Mesenteric fat pad (tissue), 1 donor: ENCODE measurements at regions not wholly inside any gene's neighbourhood (a gene's known extent, or its start where the extent isn't known, plus 50 kb on each side); places are given as distances from the start of the nearest gene placed in this dataset.

Source experiments
- DNase-seq: peaks from one replicate; pipeline ENCODE4 v3.0.0-alpha.2; 2020; ENCODE audit warnings: low spot score
- donor health status: DM: yes; HTN: yes; CAD: no.

DNA sequence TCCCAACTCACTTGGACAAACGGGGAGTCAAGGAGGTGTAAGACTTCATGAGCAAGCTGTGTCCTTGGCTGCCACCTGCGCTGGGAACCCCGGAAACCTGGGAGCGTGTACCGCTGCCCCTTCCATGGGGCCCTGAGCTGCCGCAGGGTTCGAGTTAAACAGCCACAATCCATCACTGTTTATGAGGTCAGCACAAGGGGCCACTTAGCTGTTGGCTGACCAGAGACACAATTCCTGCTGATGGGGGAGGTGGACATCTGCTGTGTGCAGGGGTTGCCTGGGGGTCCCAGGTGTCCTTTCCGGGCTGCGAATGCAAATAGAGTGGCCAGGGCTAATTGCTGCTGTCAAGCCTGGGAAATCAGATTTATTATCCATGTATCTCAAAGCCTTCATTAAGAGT is 549.3 kb downstream of the BRD1 start:
- DNase-seq = no peak

DNA sequence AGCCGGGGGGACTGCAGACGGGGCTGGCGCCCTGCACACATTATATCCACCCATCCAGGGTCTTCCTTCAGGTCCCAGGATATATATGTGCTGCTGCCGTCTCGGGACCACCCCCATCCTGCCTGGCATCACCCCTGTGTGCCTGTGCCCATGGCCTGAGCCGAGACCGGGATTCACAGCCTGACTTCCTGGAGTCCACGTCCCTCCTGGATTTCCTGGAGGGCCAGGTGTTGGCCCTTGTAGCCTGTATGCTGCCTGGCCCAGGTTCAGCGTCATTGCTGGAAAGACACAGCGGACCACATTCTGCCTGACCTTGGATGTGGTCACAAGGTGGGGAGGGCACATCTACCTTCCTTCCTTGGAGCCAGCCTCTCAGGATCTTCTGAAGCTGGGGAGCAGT is 551.1 kb downstream of the BRD1 start:
- DNase-seq = no peak

DNA sequence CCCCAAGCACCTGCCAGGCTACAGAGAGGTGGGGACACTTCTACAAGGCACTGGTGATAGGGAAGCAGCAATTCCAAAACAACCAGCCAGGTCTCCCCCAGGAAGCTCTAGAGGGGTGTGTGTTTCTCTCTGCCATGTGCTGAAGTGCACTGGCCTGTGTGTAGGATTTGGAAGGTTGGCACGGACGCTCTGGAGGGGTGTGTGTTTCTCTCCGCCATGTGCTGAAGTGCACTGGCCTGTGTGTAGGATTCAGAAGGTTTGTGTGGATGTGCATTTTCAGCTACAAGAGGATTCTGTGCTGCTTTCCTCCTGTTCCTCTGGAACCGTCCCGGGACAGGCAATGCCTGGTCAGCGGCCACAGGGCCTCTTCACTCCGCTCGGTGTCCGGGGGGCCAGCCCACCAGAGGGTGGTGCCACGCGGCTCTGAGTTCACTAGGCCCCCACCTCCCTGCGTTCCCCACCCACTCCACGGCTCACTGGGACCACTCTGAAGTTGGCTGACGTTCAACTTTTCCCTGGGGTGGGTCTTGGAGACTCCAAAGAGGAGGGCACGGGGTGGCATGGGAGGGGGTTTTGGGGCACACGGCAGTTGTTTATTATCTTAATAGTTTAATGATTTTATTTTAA is 552.8 kb downstream of the BRD1 start:
- peak; percentile 62 for DNase-seq

DNA sequence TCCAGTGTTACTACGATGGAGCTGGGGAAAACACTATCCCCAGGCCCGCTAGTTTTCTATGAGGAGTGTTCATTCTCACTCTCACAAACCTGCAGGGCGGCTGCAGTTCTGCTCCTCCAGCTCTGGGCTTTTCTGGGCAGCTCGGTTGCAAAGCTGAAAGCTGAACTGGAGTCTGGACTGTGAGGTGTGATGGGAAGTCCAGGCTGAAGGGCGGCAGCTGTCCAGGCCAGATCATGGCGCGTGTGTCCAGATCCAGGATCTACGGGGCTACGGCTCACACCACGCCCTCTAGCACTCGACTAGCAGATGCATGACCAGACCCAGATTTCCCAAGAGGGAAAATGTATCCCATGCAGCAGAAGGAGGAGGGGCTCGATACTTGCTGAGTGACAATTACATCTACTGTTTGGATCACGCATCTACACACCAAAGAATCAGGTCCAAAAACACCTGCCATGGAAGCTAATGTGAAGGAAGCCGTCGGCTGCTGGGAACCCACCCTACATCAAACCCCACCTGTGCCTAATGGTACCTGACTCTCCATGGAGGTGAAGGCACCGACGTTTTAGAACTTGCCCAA is 555.0 kb downstream of the BRD1 start:
- peak; percentile 64 for DNase-seq

DNA sequence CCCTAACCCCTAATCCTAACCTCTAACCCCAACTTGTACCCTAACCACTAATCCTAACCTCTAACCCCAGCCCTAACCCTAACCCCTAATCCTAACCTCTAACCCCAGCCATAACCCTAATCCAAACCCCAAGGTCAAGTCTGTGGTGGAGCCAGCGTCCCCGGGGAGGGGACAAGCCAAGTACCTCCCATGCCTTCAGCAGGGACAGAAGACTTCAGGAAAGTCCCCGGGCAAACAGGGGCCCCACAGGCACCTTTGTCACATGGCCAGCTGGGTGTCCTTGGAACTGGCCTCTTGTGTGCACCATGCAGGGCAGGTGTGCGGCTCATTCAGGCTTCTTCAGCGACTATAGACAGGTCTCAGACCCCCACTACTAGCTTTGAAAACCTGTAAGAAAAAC is 555.8 kb downstream of the BRD1 start:
- peak; percentile 35 for DNase-seq

DNA sequence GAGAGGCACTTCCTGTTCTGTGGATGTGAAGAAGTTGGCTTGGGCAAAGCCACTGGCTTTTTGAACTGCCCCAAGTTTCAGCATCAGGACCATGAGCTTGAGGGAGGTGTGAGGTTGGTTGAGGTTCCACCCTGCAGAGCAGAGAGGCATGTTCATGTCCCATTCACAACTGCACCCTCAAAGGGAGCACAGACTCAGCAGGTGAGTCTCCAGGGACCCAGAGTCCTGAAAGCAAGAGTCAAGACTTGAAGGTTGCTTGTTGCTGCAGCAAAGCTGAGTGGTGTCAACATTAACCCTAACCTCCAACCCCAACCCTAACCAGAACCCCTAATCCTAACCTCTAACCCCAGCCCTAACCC is 556.3 kb downstream of the BRD1 start:
- no peak for DNase-seq

DNA sequence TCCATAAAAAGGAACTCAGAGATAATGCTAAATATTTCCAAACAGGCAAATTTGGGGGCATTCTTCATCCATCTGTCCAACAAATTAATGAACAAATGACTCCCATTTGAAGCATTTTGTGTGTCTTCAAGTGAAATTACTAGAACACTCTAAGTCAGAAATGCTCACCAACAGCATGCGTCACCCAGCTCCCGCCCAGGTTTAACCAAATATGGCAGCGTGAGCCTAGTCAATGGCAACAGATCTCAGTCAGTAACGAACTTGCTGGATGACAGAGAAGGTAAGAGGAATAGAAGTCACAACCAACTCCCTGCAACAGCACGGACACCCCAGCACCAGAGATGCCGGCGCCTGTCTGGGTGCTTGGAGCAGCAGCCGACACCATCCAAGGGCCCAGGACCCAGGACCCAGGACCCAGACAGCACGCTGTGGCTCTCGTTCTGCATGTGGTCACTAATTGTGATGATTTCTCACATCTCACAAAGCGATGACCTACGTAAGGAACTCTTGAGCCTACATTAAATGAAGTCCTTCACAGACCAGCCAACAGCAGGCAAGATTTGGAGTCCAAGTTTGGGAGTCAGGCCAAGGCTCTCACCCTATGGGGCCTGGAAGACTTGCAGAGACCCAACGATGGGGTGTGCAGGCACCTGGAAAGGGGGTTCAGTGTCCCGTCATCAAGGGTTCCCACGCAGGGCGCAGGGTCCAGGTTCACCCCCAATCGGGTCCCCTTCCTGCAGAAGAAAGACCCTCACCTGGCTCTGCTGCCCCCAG is 556.9 kb downstream of the BRD1 start:
- DNase-seq = peak; percentile 79

DNA sequence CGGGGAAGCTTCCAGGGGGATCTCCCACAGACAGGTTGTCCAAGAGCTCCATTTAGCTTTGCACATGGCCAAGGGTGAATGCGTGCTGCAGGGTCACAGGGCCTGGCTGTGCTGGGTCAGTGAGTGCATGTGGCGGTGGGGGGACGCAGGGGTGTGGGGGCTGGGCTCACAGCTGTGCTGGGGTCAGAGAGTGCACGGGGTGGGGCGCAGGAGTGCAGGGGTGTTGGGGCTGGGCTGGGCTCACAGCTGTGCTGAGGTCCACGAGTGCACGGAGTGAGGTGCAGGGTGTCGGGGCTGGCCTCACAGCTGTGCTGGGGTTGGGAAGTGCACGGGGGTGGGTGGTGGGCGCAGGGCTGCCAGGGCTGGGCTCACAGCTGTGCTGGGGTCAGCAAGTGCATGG is 557.7 kb downstream of the BRD1 start:
- peak; percentile 86 for DNase-seq

DNA sequence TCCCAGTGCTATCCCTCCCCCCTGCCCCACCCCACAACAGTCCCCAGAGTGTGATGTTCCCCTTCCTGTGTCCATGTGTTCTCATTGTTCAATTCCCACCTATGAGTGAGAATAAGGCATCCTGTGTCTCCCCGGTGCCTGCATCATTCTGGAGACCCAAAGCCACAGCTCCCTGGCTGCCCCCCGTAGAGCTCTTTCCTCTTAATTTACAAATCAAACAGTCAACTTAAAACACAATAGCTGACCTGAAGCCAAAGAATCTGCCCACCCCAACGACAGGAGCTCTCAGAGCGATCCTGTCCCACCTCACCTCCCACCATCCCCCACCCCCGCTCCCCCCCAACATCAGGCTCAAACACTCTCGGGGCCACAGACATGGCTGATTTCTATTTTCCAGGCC is 558.3 kb downstream of the BRD1 start:
- peak; percentile 14 for DNase-seq

DNA sequence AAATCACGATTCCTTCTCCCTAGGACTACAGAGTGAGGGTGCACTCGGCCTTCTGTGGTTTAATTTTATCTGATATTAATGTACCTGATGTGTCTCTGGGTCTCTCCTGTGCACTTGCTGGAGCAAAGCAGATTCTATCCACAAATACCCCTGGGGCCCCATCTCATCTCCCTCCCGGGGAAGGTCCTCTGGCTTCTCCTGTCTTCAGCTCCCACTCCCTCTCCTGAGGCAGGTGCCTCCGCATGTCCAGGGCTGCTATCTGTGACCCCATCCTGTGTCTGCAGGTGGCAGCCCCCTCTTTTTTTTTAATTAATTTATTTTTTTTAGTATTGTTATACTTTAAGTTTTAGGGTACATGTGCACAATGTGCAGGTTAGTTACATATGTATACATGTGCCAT is 558.7 kb downstream of the BRD1 start:
- DNase-seq = peak; percentile 20

DNA sequence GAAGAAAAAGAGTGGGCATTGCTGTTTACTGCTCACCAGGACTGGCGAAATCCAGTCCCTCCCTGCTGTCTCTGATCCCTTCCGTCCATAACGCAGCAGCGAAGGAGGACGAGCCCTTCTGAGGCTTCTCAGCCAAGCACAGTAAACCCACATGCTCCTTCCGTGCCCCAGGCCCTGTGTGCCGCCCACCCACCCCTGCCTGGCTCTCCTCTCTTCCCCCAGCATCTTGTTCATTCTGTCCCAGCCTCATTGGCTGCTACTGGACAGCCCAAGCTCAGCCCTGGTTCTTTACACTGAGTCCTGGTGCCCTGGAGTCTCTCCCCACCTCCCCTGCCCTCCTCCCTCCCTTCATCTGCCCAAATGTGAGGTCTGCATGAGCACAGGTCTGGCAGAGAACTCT is 559.7 kb downstream of the BRD1 start:
- peak; percentile 62 for DNase-seq

DNA sequence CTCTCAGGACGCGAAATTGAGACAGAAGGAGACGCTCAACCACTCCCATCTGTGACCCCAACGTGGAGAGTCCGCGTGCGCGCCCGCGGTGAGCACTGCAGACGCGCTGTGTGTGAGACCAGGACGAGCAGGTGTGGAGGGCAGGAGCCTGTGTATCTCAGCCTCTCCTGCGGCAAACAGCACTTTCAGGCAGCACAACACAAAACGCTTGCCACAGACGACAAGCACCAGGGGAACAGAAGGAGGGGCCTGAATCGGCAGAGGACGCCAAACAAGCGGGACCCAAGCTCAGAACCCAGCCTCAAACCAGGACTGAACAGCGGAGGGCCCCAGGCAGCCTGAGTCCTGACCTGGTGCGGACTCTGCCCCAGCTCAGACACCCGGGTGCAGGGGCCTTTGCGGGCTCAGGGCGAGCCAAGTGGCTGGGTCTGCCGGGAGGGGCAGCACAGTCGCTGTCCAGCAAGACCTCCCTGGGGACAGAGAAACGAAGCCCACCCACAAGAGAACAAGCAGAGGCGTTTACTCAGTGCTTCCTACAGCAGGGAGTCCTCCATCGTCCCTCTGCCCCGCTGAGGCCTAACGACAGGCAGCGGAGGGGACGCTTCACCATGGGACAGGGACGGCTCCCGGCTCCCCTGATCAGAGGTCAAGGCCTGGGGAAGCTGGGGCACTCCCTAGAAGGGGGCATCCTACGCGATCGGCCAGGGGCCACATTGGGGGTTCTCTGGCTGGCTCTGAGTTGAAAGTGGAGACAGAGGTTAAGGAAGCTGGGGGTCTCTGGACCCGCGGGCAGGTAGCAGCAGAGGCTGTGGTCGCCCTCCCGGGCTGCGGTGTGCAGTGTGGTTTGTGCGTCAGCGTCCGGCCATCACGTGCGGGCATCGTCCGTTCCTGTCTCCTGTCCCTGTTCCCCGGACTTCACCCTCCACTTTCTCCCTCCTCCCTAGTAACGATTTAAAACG is 560.8 kb downstream of the BRD1 start:
- DNase-seq = peak; percentile 84

DNA sequence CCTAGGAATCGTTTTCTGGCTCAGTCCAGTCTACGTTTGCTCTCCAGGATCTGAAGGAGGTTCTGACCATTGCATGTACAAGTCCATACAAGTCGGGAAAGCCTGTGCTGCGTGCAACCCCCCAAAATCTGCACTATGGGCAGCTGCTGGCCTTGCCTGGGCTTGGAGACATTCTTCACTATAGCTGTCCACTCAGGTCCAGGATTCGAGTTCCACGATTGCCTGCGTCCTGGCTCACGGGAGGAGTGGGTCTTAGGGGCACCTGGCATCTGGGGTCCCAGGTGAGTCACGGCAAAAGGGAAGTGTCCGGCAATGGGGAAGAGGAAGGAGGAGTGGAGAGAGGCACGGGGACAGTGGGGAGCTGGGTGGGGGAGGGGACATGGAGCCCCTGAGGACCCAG is 563.0 kb downstream of the BRD1 start:
- peak; percentile 49 for DNase-seq

DNA sequence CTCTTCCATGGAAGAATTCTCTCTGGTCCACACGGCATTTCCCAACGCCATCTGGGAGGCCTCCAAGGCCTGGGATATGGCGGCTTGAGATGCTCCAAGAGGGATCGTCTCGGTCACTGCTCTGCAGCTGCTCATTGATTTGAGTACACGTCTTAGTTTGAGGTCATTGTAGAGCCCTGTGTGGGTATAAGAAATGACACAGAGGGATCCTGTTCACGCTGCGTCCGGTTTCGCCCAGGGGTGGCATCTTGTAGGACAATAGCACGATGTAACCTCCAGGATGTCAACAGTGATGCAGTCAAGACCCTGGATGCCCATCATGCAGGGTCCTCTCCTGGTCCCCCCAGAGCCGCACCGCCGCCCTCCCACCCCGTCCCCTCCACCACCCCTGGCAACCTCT is 564.6 kb downstream of the BRD1 start:
- DNase-seq = peak; percentile 53

DNA sequence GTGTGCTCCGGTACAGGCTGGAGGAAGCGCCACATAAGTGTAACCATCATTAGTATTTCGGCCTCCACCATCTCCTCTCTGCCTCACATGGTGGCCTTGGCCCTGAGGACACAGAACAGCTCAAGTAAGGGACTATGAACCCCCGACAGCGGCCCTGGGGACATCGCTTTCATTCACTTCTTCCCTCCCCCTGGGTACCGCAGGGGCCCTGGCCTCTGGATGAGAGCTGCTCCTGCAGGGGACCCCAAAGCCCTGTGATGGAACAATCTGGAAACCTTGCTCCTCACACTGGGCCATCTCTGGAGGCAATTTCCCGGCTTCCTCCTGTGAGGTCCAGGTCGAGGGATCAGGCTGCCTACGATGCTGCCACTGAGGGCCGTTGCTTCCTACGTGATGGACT is 565.5 kb downstream of the BRD1 start:
- peak; percentile 78 for DNase-seq

DNA sequence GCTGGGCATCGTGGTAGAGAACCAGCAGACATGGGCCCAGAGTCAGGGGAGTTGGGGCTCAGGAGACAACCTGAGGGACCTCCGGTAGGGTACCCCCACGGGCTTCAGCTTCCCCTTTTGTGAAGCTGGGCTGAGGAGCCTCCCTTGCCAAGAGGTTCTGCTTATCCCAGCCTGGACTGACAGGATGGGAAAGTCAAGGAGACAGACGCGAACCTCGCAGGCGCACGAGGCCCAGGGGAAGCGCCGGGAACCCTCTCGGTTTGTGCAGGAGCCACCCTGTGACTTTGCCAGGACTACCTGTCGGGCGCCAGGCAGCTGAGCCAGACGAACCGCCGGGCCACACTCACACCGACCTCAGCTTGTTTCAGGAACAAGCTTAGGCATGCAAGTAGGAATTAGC is 566.1 kb downstream of the BRD1 start:
- DNase-seq = peak; percentile 71

DNA sequence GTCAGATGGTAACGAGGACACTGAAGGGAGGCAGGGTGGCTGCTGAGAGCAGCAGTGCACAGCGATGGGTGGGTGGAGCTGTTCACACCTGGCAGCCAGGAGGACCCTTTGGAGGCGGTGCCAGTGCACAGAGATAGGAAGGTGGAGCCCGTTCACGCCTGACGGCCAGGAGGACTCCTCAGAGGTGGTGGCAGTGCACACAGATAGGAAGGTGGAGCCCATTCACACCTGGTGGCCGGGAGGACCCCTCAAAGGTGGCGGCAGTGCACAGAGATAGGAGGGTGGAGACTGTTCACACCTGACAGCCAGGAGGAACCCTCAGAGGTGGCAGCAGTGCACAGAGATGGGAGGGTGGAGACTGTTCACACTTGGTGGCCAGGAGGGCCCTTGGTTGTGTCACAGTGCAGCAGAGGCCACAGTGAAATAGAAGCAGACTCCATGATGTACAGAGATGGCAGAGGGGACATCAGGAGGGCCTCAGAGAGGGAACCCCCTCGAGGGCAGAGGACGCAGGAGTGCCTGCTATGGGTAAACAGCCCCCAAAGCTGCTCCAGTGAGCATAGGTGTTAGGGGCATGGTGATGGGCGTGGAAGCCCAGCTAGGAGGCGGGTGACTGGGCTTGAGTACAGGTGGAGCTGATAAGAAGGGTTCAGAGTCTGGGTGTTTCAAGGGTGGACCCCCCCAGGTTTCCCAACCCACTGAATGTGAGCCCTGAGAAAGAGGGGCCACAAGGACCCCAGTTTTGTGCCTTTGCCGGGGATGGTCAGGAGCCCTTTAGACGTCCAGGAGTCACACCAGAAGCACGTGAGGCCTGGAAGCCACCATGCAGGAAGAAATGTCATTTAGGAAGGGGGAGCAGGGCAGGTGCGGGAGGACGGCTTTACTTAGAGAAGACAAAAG is 566.7 kb downstream of the BRD1 start:
- peak; percentile 78 for DNase-seq

DNA sequence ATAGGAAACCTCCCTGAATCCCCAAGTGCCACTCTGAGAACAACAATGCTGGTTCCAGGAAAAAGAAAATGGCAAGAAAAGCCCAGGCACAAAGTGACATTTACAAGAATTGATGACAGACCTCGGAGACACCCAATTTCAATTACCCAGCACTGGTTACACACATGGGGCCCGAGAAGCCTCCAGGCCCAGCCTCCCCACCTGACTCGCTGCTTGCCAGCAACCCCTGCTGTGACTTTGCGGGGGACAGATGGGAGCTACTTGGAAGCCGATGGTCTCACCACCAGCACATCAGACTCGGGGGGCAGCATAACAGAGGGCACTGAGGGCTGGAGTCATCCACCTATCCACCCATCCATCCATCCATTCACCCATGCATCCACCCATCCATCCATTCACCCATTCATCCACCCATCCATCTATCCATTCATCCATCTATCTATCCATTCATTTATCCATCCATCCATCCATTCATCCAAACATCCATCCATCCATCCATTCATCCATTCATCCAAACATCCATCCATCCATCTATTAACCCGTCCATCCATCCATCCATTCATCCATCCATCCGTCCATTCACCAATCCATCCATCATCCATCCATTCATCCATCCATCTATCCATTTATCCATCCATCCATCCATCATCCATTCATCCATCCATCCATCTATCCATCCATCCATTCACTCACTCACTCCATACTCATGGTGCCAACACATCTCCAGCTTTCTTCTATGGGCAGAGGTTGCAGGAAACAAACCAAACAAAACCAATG is 567.6 kb downstream of the BRD1 start:
- DNase-seq = peak; percentile 57

DNA sequence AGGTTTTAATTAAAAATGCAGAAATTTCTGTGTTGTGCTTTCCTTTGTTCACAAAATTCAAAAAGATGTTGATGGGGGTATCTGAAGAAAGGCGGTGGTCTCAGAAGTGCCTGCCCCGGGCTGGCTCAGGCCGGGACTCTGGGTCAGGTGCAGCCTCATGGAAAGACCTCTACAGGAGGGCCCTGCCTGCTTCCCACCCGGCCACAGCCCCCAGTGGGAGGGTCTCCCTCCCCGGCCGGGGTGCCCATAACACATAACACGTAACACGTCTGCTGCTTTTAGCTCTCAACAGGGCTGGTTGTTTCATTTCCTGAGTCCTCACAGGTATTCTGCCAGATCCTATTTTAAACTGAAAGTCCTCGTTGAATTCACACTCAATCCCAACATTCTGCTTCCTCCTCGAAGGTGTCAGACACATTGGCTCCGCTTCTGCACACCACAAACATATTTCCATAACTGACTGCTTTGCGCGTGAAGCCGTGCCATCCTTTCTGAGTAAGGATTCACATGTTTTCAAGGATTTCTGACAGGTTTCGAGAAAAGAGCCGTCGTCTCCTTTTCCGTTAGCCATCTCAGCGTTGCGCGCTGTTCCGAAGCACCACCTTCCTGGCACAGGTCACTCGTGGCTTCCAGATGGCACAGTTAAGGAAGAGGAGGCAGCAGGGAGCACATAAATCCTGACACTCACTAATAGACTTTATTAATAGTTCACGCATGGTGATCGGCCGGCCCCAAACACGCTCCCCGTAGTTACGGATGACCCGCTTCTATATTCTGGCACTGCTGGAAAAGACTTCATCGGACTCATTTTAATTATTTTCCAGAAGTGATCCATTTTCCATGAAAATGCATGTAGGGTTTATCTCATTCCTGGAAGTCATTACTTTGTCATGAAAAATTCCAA is 569.3 kb downstream of the BRD1 start:
- peak; percentile 73 for DNase-seq
